22Rv1 (cell line): ENCODE measurements at regions not wholly inside any gene's neighbourhood (a gene's known extent, or its start where the extent isn't known, plus 50 kb on each side); places are given as distances from the start of the nearest gene placed in this dataset.
"Not testable (repeated sequence)": the region's sequence is repeated elsewhere in the genome, so short reads cannot be mapped to it uniquely, and the experiment has no call there.

ENCODE experiments used
- H3K27ac ChIP-seq: fragments of 450-650 bp; 2 replicates; pipeline ENCODE4 v1.5.1; 2017
- ZFX ChIP-seq: fragments of 450-650 bp; IDR thresholded peaks from 2 replicates; pipeline ENCODE4 v1.6.1; 2017; ENCODE audit warnings: antibody characterized with exemption, borderline replicate concordance
- TF ChIP-seq, protein P1 (sequence below): fragments of 450-650 bp; IDR thresholded peaks from 2 replicates; pipeline ENCODE4 v1.5.1; 2017; ENCODE audit warnings: mild to moderate bottlenecking

DNA sequence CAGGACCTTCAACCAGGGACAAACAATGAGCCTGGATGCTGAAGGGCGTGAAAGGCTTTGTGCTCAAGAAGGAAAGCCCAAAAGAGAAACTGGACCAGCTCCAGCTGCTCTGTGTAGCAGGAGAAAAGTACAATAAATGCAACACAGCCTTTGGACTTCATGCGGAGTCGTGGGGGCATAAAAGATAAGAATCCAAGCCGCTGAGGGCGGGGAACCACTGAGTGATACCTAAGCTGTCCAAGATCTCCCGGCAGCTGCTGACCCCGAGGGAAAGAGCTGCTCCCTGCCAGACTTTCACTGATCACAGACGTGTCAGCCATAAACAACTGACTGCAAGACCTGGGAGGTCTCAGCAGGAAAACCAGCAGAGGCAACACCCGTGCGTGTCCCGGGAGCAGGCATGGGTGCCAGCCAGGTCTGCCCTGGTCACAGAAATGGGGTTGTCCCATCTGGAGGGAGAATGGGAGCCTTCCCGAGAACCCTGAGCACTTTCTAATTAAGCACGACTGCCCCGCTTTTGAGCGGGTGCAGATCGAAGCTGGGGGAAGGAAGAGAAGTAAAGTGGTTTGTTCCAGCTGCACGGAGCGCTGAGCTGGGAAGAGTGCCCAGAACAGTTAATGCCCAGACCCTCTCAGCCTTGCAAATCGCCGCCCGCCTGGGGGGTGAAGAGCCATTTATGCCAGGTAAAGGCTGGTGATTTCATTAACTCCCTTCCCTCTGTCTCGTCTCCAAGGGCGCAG, 68.3 kb upstream of the TARDBP start:
- peak overlapping the region; percentile 22; the same call in 1 of the 2 replicates for H3K27ac ChIP-seq
- TF ChIP-seq ZFX, result no peak
- TF ChIP-seq, protein P1, sequence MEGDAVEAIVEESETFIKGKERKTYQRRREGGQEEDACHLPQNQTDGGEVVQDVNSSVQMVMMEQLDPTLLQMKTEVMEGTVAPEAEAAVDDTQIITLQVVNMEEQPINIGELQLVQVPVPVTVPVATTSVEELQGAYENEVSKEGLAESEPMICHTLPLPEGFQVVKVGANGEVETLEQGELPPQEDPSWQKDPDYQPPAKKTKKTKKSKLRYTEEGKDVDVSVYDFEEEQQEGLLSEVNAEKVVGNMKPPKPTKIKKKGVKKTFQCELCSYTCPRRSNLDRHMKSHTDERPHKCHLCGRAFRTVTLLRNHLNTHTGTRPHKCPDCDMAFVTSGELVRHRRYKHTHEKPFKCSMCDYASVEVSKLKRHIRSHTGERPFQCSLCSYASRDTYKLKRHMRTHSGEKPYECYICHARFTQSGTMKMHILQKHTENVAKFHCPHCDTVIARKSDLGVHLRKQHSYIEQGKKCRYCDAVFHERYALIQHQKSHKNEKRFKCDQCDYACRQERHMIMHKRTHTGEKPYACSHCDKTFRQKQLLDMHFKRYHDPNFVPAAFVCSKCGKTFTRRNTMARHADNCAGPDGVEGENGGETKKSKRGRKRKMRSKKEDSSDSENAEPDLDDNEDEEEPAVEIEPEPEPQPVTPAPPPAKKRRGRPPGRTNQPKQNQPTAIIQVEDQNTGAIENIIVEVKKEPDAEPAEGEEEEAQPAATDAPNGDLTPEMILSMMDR, result no peak

DNA sequence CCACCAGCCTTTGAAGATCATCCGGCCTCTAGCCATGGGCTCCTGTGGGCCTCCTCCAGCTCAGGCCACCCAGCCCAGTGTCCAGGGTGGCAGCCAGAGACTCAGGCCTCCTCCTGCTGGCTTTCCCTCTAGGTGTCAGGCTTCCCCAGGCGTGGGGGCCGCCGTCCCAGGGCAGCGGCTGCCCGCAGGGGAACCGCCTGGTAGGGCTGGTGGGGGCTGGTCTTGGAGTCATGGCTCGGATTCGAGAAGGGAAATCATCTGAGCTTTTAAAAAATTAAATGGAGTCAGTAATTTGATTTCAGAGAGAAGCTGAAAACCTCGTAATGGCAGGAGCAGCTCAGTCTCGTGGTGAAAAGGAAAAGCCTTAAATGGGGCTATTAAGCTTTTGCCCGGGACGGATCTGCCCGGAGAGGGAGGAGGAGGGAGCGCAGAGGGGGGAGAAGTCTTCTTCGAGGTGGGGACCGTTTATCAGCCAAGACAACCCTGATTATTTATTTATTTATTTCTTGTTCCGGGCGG, 66.4 kb upstream of the TARDBP start:
- no peak overlapping the region for H3K27ac ChIP-seq
- no peak for TF ChIP-seq ZFX
- TF ChIP-seq, protein P1, result no peak

DNA sequence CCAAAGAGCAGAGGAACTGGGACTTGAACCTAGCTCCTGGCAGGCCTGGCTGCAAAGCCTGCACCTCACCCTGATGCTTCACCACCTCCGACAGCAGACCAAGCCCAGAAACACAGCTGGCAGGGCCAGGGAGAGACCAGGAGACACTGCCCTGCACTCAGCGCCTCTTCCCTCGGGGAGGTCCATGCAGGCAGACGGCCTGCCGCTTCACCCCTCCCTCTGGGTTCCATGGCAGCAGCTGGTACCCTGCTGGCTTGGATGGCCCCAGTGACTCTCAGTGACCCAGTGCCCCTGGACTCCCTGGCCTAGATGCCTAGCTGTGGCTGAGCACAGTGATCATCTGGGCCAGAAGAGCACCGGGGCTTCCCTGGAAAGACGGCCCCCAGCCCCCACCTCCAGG, 65.3 kb upstream of the TARDBP start:
- no peak overlapping the region for H3K27ac ChIP-seq
- TF ChIP-seq ZFX, result no peak
- TF ChIP-seq, protein P1, result no peak

DNA sequence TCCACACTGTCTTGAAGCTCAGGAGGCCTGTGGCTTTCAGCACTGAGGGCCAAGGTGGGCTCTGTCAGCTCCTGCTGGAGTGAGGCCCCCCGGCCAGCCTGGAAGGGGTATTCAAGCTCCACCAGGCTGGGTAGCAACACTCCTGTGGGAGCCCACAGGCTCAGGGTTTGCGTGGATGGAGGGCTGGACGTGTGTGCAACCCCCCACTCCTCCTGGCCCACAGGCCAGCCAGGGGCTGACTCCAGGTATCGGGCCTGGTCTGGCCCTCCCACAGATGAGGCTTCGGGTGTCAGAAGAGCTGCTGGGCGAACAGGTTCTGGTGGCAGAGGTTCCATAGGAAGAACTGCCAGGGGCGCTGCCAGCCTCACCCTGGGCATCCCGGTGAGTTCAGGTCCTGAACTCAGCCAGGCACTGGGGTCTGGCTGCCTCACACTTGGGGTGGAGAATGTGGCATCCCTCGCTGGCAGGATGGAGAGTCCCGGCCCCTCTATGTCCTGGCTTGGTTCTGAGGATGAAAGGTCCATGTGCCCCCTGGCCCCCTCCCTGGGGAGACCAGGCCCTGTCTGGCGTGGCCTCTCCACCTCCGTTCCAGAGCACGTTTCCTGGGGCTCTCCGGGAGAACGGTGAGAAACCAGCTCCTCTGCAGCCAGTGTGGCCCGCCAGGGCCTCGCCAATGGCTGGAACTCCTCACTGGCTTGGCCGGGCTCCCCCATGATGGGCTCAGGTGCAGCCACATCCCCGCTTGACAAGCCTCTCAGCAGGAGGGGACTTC, 64.6 kb upstream of the TARDBP start:
- H3K27ac ChIP-seq, result no peak overlapping the region
- no peak for TF ChIP-seq ZFX
- TF ChIP-seq, protein P1, result no peak

DNA sequence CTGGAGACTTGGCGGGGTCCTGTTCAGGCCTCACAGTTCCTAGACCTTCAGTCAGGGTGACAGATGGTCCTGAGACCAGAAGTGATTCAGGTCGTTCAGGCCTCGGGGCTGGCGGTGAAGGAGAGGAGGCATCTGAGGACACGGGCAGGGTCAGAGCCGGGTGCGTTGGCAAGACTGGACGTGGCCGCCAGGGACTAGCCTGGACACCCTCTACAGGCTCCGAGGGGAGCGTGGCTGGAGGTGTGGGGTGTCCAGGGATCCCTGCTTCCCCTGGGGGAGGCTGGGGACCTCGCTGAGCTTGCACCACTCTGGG, 64.0 kb upstream of the TARDBP start:
- TF ChIP-seq ZFX, result no peak
- TF ChIP-seq, protein P1, result no peak
- no peak overlapping the region for H3K27ac ChIP-seq

DNA sequence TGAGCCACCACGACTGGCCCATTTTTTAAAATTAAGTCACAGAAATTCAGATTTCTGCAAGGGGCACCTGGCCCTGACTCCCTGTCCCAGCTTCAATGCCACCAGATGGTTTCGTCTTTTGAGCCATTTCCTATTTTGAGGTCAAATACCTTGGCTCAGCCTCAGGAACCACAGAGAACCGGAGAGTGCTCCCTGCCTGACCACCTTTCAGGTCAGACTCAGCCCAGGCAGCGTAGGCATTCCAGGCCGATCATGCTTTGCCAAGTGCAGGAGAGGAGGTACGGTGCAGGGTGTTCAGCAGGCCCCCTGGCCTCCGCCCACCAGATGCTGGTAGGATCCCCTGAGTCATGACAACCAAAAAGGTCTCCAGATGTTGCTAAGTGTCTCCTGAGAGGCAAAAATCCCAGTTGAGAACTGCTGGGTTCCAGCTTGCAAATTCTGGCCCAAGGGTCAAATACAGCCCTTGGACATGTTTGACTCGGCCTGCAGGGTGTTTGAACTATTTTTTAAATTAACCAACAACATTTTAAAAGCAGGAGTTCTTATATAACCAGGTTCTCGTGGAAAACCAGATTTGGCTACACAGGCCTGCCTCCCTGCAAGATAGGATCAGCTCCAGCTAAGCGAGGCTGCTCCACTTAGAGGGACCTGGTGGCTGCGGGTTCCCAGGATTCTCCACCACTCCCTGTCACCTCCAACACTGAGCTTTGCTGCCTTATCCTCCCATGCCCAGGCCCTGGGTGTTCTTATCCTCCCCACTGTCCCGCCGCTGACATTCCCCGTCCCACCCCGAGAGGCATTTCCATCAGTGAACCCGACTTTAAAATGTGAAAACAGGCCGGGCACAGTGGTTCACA, 61.9 kb upstream of the TARDBP start:
- H3K27ac ChIP-seq, result no peak overlapping the region
- TF ChIP-seq, protein P1, result no peak
- TF ChIP-seq ZFX, result no peak

DNA sequence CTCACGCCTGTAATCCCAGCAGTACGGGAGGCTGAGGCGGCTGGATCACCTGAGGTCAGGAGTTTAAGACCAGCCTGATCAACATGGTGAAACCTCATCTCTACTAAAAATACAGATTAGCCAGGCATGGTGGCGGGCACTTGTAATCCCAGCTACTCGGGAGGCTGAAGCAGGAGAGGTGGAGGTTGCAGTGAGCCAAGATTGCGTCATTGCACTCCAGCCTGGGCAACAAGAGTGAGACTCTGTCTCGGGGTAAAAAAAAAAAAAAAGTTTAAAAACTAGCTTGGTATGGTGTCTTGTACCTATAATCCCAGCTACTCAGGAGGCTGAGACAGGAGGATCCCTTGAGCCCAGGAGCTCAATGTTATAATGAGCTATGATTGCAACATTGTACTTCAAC, 61.2 kb upstream of the TARDBP start:
- H3K27ac ChIP-seq, result not testable (repeated sequence)
